ENCODE measurements at regions not wholly inside any gene's neighbourhood (a gene's known extent, or its start where the extent isn't known, plus 50 kb on each side); places are given as distances from the start of the nearest gene placed in this dataset.

GRCh38 chr3:135779024-135779423, 186.5 kb upstream of the PPP2R3A start:
- H4K12ac ChIP-seq (ENCODE audit: low read depth, low read length): no peak overlapping the region
- H3K79me1 ChIP-seq (ENCODE audit: low read length): no peaks in the 10 kb centered on the region
- H4K91ac ChIP-seq (ENCODE audit: low read depth, low read length): no peak overlapping the region
- no peak overlapping the region for H3K4me2 ChIP-seq (ENCODE audit: low read length)
- no peak overlapping the region for H2AFZ ChIP-seq (ENCODE audit: insufficient read depth, low read length, poor library complexity)
- no peak overlapping the region for H3K4me3 ChIP-seq (ENCODE audit: low read depth, low read length)
- H3K27me3 ChIP-seq (ENCODE audit: insufficient read depth, low read length): no peaks in the 10 kb centered on the region
- H2BK5ac ChIP-seq (ENCODE audit: low read depth, low read length, poor library complexity): no peak overlapping the region
- H3K79me2 ChIP-seq (ENCODE audit: control insufficient read depth, insufficient read depth, low read length, poor library complexity): no peaks in the 10 kb centered on the region
- no peak for DNase-seq
- no peak overlapping the region for H3K4ac ChIP-seq (ENCODE audit: low read depth, low read length)
- H3K23ac ChIP-seq (ENCODE audit: low read length): no peak overlapping the region
- H3K9ac ChIP-seq (ENCODE audit: low read length): no peak overlapping the region
- WGBS (ENCODE audit: extremely low coverage, insufficient coverage, insufficient read length): no CpG with 5 or more reads among the region's 1 CpG
- no peak overlapping the region for H2AK5ac ChIP-seq (ENCODE audit: low read length)
- H3K4me1 ChIP-seq (ENCODE audit: control insufficient read depth in 1 of 2, insufficient read depth in 2 of 2, low read length in 2 of 2): no peaks in the 10 kb centered on the region
- no peak overlapping the region for H3K18ac ChIP-seq (ENCODE audit: low read length)
- H3K14ac ChIP-seq (ENCODE audit: low read length): no peak overlapping the region
- H3K36me3 ChIP-seq (ENCODE audit: control insufficient read depth in 1 of 2, insufficient read depth in 2 of 2, low read length in 2 of 2): no peaks in the 10 kb centered on the region
- H2BK120ac ChIP-seq (ENCODE audit: insufficient read depth, low read length, poor library complexity): no peak overlapping the region
- H3K27ac ChIP-seq (ENCODE audit: low read depth, low read length): no peak overlapping the region
- peaks cover 1% of the 10 kb centered on the region for H3K9me3 ChIP-seq (ENCODE audit: insufficient read depth, low read depth, low read length)
- no peak overlapping the region for H4K8ac ChIP-seq (ENCODE audit: low read depth, low read length)
- H2BK12ac ChIP-seq (ENCODE audit: low read length): no peak overlapping the region

- H3K27me3 ChIP-seq (ENCODE audit: insufficient read depth, low read length): no peaks in the 10 kb centered on the region
- H3K27ac ChIP-seq (ENCODE audit: low read depth, low read length): no peak overlapping the region
- no CpG with 5 or more reads among the region's 6 CpGs for WGBS (ENCODE audit: extremely low coverage, insufficient coverage, insufficient read length)
- no peak overlapping the region for H3K9ac ChIP-seq (ENCODE audit: low read length)
- no peak overlapping the region for H4K91ac ChIP-seq (ENCODE audit: low read depth, low read length)
- no peak overlapping the region for H2BK12ac ChIP-seq (ENCODE audit: low read length)
- H2AFZ ChIP-seq (ENCODE audit: insufficient read depth, low read length, poor library complexity): no peak overlapping the region
- H3K9me3 ChIP-seq (ENCODE audit: insufficient read depth, low read depth, low read length): peaks cover 1% of the 10 kb centered on the region
- H3K4me1 ChIP-seq (ENCODE audit: control insufficient read depth in 1 of 2, insufficient read depth in 2 of 2, low read length in 2 of 2): no peaks in the 10 kb centered on the region
- H4K8ac ChIP-seq (ENCODE audit: low read depth, low read length): no peak overlapping the region
- H3K14ac ChIP-seq (ENCODE audit: low read length): no peak overlapping the region
- H3K79me2 ChIP-seq (ENCODE audit: control insufficient read depth, insufficient read depth, low read length, poor library complexity): no peaks in the 10 kb centered on the region
- no peak overlapping the region for H3K4me3 ChIP-seq (ENCODE audit: low read depth, low read length)
- H3K36me3 ChIP-seq (ENCODE audit: control insufficient read depth in 1 of 2, insufficient read depth in 2 of 2, low read length in 2 of 2): no peaks in the 10 kb centered on the region
- H3K4me2 ChIP-seq (ENCODE audit: low read length): no peak overlapping the region
- no peak overlapping the region for H3K18ac ChIP-seq (ENCODE audit: low read length)
- no peaks in the 10 kb centered on the region for H3K79me1 ChIP-seq (ENCODE audit: low read length)
- no peak overlapping the region for H2BK120ac ChIP-seq (ENCODE audit: insufficient read depth, low read length, poor library complexity)
- no peak overlapping the region for H2BK5ac ChIP-seq (ENCODE audit: low read depth, low read length, poor library complexity)
- no peak overlapping the region for H2AK5ac ChIP-seq (ENCODE audit: low read length)
- DNase-seq: no peak
- H3K23ac ChIP-seq (ENCODE audit: low read length): no peak overlapping the region
- no peak overlapping the region for H4K12ac ChIP-seq (ENCODE audit: low read depth, low read length)
- no peak overlapping the region for H3K4ac ChIP-seq (ENCODE audit: low read depth, low read length)
Measured at GRCh38 chr3:135779590-135780235, 185.8 kb upstream of the PPP2R3A start.

GRCh38 chr3:135781026-135781815, 184.3 kb upstream of the PPP2R3A start:
- Histone ChIP-seq H3K9me3 (ENCODE audit: insufficient read depth, low read depth, low read length) (peaks cover 1% of the 10 kb centered on the region), H3K9ac (ENCODE audit: low read length) (no peak overlapping the region), H3K36me3 (ENCODE audit: control insufficient read depth in 1 of 2, insufficient read depth in 2 of 2, low read length in 2 of 2) (no peaks in the 10 kb centered on the region), H3K27ac (ENCODE audit: low read depth, low read length) (no peak overlapping the region), H4K8ac (ENCODE audit: low read depth, low read length) (no peak overlapping the region), H4K12ac (ENCODE audit: low read depth, low read length) (no peak overlapping the region), H3K27me3 (ENCODE audit: insufficient read depth, low read length) (no peaks in the 10 kb centered on the region), H3K4me2 (ENCODE audit: low read length) (no peak overlapping the region), H3K4me3 (ENCODE audit: low read depth, low read length) (no peak overlapping the region), H3K79me2 (ENCODE audit: control insufficient read depth, insufficient read depth, low read length, poor library complexity) (no peaks in the 10 kb centered on the region), H4K91ac (ENCODE audit: low read depth, low read length) (no peak overlapping the region), H2AK5ac (ENCODE audit: low read length) (no peak overlapping the region), H2AFZ (ENCODE audit: insufficient read depth, low read length, poor library complexity) (no peak overlapping the region), H3K14ac (ENCODE audit: low read length) (no peak overlapping the region), H2BK120ac (ENCODE audit: insufficient read depth, low read length, poor library complexity) (no peak overlapping the region), H2BK12ac (ENCODE audit: low read length) (no peak overlapping the region), H3K79me1 (ENCODE audit: low read length) (no peaks in the 10 kb centered on the region), H3K4ac (ENCODE audit: low read depth, low read length) (no peak overlapping the region), H2BK5ac (ENCODE audit: low read depth, low read length, poor library complexity) (no peak overlapping the region), H3K4me1 (ENCODE audit: control insufficient read depth in 1 of 2, insufficient read depth in 2 of 2, low read length in 2 of 2) (no peaks in the 10 kb centered on the region), H3K23ac (ENCODE audit: low read length) (no peak overlapping the region), H3K18ac (ENCODE audit: low read length) (no peak overlapping the region)
- no peak for DNase-seq
- no CpG with 5 or more reads among the region's 3 CpGs for WGBS (ENCODE audit: extremely low coverage, insufficient coverage, insufficient read length)

- H3K27me3 ChIP-seq (ENCODE audit: insufficient read depth, low read length): no peaks in the 10 kb centered on the region
- no peak overlapping the region for H3K18ac ChIP-seq (ENCODE audit: low read length)
- H2AK5ac ChIP-seq (ENCODE audit: low read length): no peak overlapping the region
- H3K4ac ChIP-seq (ENCODE audit: low read depth, low read length): no peak overlapping the region
- H3K4me3 ChIP-seq (ENCODE audit: low read depth, low read length): no peak overlapping the region
- H2BK120ac ChIP-seq (ENCODE audit: insufficient read depth, low read length, poor library complexity): no peak overlapping the region
- no peaks in the 10 kb centered on the region for H3K4me1 ChIP-seq (ENCODE audit: control insufficient read depth in 1 of 2, insufficient read depth in 2 of 2, low read length in 2 of 2)
- no peak overlapping the region for H4K91ac ChIP-seq (ENCODE audit: low read depth, low read length)
- H3K36me3 ChIP-seq (ENCODE audit: control insufficient read depth in 1 of 2, insufficient read depth in 2 of 2, low read length in 2 of 2): no peaks in the 10 kb centered on the region
- H3K14ac ChIP-seq (ENCODE audit: low read length): no peak overlapping the region
- no peaks in the 10 kb centered on the region for H3K79me2 ChIP-seq (ENCODE audit: control insufficient read depth, insufficient read depth, low read length, poor library complexity)
- peaks cover 1% of the 10 kb centered on the region for H3K9me3 ChIP-seq (ENCODE audit: insufficient read depth, low read depth, low read length)
- no peak overlapping the region for H3K4me2 ChIP-seq (ENCODE audit: low read length)
- no peak overlapping the region for H2AFZ ChIP-seq (ENCODE audit: insufficient read depth, low read length, poor library complexity)
- H4K8ac ChIP-seq (ENCODE audit: low read depth, low read length): no peak overlapping the region
- H4K12ac ChIP-seq (ENCODE audit: low read depth, low read length): no peak overlapping the region
- H2BK5ac ChIP-seq (ENCODE audit: low read depth, low read length, poor library complexity): no peak overlapping the region
- H3K79me1 ChIP-seq (ENCODE audit: low read length): no peaks in the 10 kb centered on the region
- no peak overlapping the region for H2BK12ac ChIP-seq (ENCODE audit: low read length)
- H3K9ac ChIP-seq (ENCODE audit: low read length): no peak overlapping the region
- H3K27ac ChIP-seq (ENCODE audit: low read depth, low read length): no peak overlapping the region
- WGBS (ENCODE audit: extremely low coverage, insufficient coverage, insufficient read length): no CpG with 5 or more reads among the region's 1 CpG
- no peak for DNase-seq
- no peak overlapping the region for H3K23ac ChIP-seq (ENCODE audit: low read length)
Measured at GRCh38 chr3:135784557-135784956, 181.0 kb upstream of the PPP2R3A start.

Data from trophoblast cell (in vitro differentiated cells and primary cell).